Stomach (tissue), 8 donors: ENCODE measurements at regions not wholly inside any gene's neighbourhood (a gene's known extent, or its start where the extent isn't known, plus 50 kb on each side); places are given as distances from the start of the nearest gene placed in this dataset.

Source experiments
- DNase-seq, 2 donors: peaks; one replicate each; pipeline versions ENCODE4 v3.0.0 to v3.0.0-alpha.2; 2013 to 2019
- H3K27ac ChIP-seq, 5 donors: fragments of 200-600 bp in 4 of 5; sonication (generic) in 4 of 5; one replicate each; pipeline ENCODE4 v1.5.1; 2013 to 2019; ENCODE audit warnings: mild to moderate bottlenecking in 1 of 5, moderate library complexity in 1 of 5
- H3K27me3 ChIP-seq, 3 donors: fragments of 200-600 bp; sonication (generic); one replicate each; pipeline ENCODE4 v1.5.1; 2017 to 2019; ENCODE audit warnings: mixed run types in 1 of 3
- H3K36me3 ChIP-seq, 4 donors: fragments of 200-600 bp; sonication (generic); 1 replicate in 3 of 4; 2 replicates in 1 of 4; pipeline ENCODE4 v1.5.1; 2016 to 2019
- H3K4me1 ChIP-seq, 4 donors: fragments of 200-600 bp; sonication (generic); one replicate each; pipeline ENCODE4 v1.5.1; 2016 to 2019
- H3K4me3 ChIP-seq, 4 donors: fragments of 200-600 bp; sonication (generic) in 3 of 4; one replicate each; pipeline ENCODE4 v1.5.1; 2016 to 2019; ENCODE audit warnings: mild to moderate bottlenecking in 1 of 4
- H3K9me3 ChIP-seq, 4 donors: fragments of 200-600 bp; sonication (generic); one replicate each; pipeline ENCODE4 v1.5.1; 2016 to 2019
- CTCF ChIP-seq, 7 experiments: fragments of 450-650 bp in 4 of 7; fragments of 200-600 bp in 3 of 7; sonication (generic) in 3 of 7; IDR thresholded peaks; one replicate each; pipeline ENCODE4 v1.5.1; 2016 to 2019; ENCODE audit warnings: antibody characterized with exemption in 7 of 7, control low read depth in 2 of 7, mild to moderate bottlenecking in 1 of 7
- EP300 ChIP-seq: sonication (generic); formaldehyde crosslinking; IDR thresholded peaks from one replicate; pipeline ENCODE4 v1.6.1; 2017; ENCODE audit warnings: antibody characterized with exemption
- POLR2A ChIP-seq, 4 donors: fragments of 450-650 bp; IDR thresholded peaks; one replicate each; pipeline ENCODE4 v1.6.1; 2016; ENCODE audit warnings: antibody characterized with exemption in 4 of 4, control low read depth in 2 of 4, mild to moderate bottlenecking in 1 of 4, moderate library complexity in 1 of 4
- POLR2AphosphoS5 ChIP-seq, 3 donors: sonication (generic); formaldehyde crosslinking; IDR thresholded peaks; one replicate each; pipeline ENCODE4 v1.6.1; 2016; ENCODE audit warnings: antibody characterized with exemption in 3 of 3
- WGBS, 5 donors: extraction: QIAGEN DNeasy Blood & Tissue Kit in 3 of 5; methylation state at CpG; one replicate each; pipeline versions ENCODE4 v1.1.5 to v1.1.7; 2013 to 2018; 5-methylcytosine and 5-hydroxymethylcytosine counted together
- intact Hi-C: fragments of 100-400 bp; cut with DNase I; formaldehyde crosslinking; loops from one replicate; pipeline ENCODE4 v1.15.1; 2023; ENCODE audit warnings: low total_unique reads
- donor health status: healthy with polysubstance abuse.
- donor health status: Bipolar disorder and iron deficiency.
- donor health status: healthy.

GRCh38 chr10:113359655-113360054, 193.2 kb upstream of the HABP2 start:
- no peak for DNase-seq
- Histone ChIP-seq H3K9me3 (no peaks in the 10 kb centered on the region), H3K36me3 (no peaks in the 10 kb centered on the region), H3K4me1 (peaks cover 0 to 22% (median 3%) of the 10 kb centered on the region in 4 donors), H3K27me3 (no peaks in the 10 kb centered on the region), H3K4me3 (no peak overlapping the region), H3K27ac (no peak overlapping the region)
- no peak for TF ChIP-seq CTCF (IDR thresholded peaks at IDR 0.05)
- no peak for TF ChIP-seq POLR2A (IDR thresholded peaks at IDR 0.05)
- no peak for TF ChIP-seq EP300
- intact Hi-C loops = no loop called here

GRCh38 chr10:113360870-113361269, 192.0 kb upstream of the HABP2 start:
- 84 to 89% (median 86%) methylated on average over 4 of the region's 4 CpGs for WGBS, 5 donors
- DNase-seq = no peak
- intact Hi-C loops = no loop called here
- Histone ChIP-seq H3K36me3 (no peaks in the 10 kb centered on the region), H3K27me3 (no peaks in the 10 kb centered on the region), H3K4me3 (no peak overlapping the region), H3K4me1 (peaks cover 0 to 16% (median 3%) of the 10 kb centered on the region in 4 donors), H3K27ac (no peak overlapping the region), H3K9me3 (peaks cover 0 to 7% (median 2%) of the 10 kb centered on the region in 4 donors)
- TF ChIP-seq POLR2A (IDR thresholded peaks at IDR 0.05) (no peak), EP300 (no peak), CTCF (IDR thresholded peaks at IDR 0.05) (no peak), POLR2AphosphoS5 (IDR thresholded peaks at IDR 0.05) (no peak)

GRCh38 chr10:113362645-113363091, 190.2 kb upstream of the HABP2 start:
- Histone ChIP-seq H3K36me3 (no peaks in the 10 kb centered on the region), H3K27me3 (no peaks in the 10 kb centered on the region), H3K27ac (peak overlapping the region in 2 of 5 donors; percentile 4 to 17), H3K4me1 (peaks cover 0 to 16% (median 3%) of the 10 kb centered on the region in 4 donors), H3K9me3 (peaks cover 0 to 7% (median 2%) of the 10 kb centered on the region in 4 donors), H3K4me3 (no peak overlapping the region)
- no peak for DNase-seq
- no peak for TF ChIP-seq POLR2AphosphoS5 (IDR thresholded peaks at IDR 0.05)
- no peak for TF ChIP-seq POLR2A (IDR thresholded peaks at IDR 0.05)
- no peak for TF ChIP-seq EP300
- TF ChIP-seq CTCF (IDR thresholded peaks at IDR 0.05) = no peak
- intact Hi-C loops = no loop called here

- no peak for DNase-seq
- Histone ChIP-seq H3K9me3 (peaks cover 0 to 7% (median 2%) of the 10 kb centered on the region in 4 donors), H3K4me3 (no peak overlapping the region), H3K36me3 (no peaks in the 10 kb centered on the region), H3K27ac (no peak overlapping the region), H3K4me1 (peaks cover 0 to 16% (median 3%) of the 10 kb centered on the region in 4 donors), H3K27me3 (no peaks in the 10 kb centered on the region)
- 82 to 94% (median 91%) methylated on average over 3 of the region's 3 CpGs for WGBS, 5 donors
- intact Hi-C loops = no loop called here
- TF ChIP-seq POLR2A (IDR thresholded peaks at IDR 0.05) (no peak), CTCF (IDR thresholded peaks at IDR 0.05) (no peak), POLR2AphosphoS5 (IDR thresholded peaks at IDR 0.05) (no peak), EP300 (no peak)
Observed at GRCh38 chr10:113364227-113364626, 188.6 kb upstream of the HABP2 start.
